Activated CD8-positive, alpha-beta memory T cell treated with anti-CD3 and anti-CD28 coated beads, Interleukin-2, amount 50 U/mL, for 24 hours (primary cell): ENCODE measurements at regions not wholly inside any gene's neighbourhood (a gene's known extent, or its start where the extent isn't known, plus 50 kb on each side); places are given as distances from the start of the nearest gene placed in this dataset.
"Not testable (repeated sequence)": the region's sequence is repeated elsewhere in the genome, so short reads cannot be mapped to it uniquely, and the experiment has no call there.

Experiments used
- DNase-seq: peaks from one replicate; pipeline ENCODE4 v3.0.0-alpha.2; 2020; ENCODE audit errors: extremely low read depth

GRCh38 chrY:19055232-19056137 lies 281.9 kb upstream of the HSFY2 start:
- DNase-seq = no peak

DNA sequence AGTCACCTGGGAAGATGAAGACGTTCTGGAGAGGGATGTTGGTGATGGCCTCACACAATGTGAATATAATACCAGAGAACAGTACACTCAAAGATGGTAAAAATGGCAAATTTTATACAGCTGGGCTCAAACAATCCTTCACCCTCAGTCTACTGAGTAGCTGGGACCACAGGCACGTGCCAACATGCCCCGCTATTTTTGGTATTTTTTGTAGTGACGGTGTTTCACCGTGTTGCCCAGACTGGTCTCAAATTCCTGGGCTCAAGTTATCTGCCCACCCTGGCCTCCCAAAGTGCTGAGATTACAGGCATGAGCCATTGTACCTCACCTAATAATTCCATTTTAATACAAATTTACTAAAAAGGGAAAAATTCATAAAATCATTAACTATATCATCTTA lies 280.3 kb upstream of the HSFY2 start:
- no peak for DNase-seq

DNA sequence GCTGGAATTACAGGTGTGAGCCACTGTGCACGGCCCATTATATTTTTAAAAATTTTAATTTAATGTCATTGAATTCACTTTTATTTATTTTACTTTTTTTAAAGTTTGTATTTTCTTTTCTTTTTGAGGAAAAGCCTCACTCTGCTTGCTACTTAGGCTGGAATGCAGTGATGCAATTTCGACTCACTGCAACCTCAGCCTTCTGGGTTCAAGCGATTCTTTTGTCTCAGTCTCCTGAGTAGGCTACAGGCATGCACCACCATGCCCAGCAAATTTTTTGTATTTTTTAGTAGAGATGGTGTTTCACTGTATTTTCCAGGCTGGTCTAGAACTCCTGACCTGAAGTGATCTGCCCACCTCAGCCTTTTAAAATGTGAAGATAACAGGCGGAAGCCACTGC lies 277.5 kb upstream of the HSFY2 start:
- DNase-seq = no peak

DNA sequence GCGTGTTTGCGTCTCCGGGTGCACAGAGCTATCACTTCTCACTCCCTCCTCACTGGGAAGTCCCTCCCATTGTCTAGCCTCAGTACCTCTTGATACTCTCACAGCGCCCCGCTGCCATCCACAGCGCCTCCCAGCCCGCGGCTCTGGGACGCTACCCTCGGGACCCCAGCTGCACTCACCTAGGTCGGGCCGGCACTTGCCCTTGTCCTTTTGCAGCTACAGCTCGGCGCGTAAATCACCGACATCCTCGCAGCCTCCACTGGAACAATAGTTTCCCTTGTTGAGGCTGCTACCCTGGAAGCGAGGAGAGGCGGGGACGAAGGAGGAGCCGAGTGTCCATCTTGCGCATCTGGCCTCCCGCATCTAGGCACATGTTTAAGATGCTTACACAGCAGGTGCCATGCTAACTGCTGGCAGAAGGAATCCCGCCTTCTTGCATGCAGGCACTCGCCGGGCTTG lies 269.5 kb upstream of the HSFY2 start:
- DNase-seq = no peak

DNA sequence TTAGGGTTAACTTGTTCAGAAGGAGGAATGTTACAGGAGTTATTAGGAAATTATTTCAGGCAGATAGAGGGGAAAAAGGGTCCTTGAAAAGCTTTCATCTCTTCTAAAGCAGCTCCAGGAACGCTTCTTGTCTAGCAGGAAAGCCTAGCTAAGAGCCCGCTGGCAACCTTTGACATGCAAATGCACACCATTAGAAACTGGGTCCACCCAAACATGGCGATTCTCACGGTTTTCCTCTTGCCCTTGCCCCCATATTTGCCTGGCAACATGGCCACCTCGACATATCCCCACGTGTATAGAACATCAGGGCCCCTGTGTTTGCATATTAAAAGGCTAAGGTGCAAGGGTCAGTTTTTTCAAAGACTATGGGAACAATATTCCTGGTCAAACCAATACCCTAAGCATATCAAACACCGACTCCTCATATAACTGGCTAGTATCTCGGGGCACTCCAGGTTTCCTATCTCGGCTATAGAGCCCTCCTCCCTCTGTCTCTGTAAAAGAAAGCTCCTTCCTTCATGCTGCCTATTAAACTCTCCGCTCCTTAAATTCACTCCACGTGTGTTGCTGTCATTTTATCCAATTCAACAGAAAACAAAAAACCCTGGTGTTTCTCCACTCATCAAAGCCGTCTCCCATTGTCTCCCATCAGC lies 268.9 kb upstream of the HSFY2 start:
- no peak for DNase-seq

DNA sequence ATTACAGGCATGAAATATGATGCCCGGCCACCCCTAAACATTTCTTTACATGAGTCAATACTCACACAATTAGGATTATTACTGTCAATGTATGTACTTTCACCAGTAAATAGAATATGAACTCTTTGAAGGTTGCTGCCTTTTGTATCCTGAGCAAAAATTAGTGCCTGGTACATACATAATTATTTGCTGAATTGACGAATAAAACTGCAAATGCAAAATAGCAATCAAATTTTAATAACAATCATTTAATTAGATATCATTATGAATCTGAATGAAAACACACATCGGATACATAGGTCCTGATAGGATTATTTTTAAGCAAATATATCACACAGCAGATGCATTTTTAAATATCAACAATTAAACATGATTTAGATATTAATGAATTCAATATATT lies 253.1 kb upstream of the HSFY2 start:
- DNase-seq = no peak

DNA sequence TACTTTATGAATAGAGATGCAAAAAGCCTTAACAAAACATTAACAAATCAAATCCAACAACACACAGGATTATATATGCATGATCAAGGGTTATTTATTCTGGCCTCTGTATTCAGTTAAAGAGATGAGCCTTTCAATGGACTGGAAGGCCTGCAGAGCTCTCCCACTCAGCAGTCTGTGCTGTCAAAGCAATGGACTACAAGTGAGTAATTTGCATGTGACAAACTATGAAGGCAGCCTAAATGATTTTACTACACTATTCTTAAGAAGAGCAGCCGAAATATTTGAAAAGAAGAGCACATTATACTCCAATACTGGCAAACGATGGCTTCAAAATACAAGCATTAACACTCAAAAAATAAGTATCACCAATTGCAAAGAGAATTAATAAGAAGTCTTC lies 250.4 kb upstream of the HSFY2 start:
- no peak for DNase-seq

DNA sequence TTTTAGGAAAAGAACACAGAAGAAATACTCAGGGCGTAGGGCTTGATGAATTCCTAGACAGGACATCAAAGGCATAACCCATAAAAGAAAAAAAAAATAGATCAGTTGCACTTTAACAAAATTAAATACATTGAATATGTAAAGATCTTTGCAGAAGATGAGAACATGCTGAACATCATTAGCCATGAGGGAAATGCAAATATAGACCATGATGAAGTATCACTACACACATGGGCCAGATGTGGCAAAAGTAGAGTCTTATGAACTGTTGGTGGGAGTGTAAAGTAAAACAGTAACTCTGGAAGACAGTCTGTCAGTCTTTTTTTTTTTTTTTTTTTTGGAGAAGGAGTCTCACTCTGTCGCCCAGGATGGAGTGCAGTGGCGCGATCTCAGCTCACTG lies 246.7 kb upstream of the HSFY2 start:
- DNase-seq = no peak

DNA sequence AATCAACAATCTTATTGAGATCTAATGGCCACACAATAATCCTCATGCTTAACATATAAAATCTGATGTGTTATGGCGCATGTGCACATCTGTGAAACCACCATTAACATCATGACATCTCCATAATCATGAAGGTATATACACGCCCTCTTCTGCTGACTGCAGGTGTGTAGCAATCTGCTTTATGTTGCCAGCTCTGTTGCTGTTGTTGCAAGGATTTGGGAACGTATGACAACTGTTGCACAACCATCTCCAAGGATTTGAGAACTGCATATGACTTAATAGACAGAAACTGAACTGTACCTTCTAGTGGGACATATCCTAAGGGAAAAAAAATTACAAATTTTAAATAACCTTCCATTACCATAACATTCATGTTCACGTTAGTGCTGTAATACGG lies 243.5 kb upstream of the HSFY2 start:
- no peak for DNase-seq

DNA sequence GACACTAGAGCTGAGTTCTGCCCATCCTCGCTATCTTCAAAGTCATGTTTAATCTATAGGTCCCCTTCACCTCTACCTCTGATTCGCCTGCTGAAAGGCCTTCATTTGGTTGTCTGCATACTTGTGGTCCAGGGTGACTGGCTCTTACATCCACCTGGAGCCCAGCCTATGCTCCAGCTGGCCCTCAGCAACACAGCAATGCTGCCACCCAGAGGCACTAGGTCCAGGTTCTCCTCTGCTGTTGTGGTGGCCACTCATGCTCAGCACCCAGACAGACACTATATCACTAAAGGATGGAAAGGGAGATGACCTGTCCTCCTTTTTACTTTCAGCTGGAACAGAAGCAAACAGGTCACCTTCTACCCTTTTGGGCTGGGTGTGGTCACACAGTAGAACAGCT lies 242.3 kb upstream of the HSFY2 start:
- DNase-seq = no peak

- DNase-seq = no peak
These were observed 241.7 kb upstream of the HSFY2 start for GRCh38 chrY:19015213-19015612.

DNA sequence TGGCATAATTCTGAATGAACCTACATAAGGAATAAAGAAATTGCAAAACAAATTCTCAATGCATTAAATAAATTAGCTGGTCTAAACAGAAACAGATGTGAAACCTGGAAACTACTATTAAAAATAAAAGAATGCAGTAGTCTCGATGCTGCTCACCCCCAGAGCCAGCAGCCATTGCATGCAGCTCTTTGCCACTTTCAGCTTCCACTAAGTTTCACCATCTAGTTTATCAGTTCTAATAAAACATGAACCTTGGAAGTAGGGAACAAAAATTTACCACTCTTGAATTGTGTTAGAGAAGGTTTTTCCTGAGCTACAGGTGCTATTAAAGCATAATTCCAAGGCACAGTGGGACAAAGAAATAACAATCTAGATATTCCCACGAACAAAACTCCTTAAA lies 239.4 kb upstream of the HSFY2 start:
- no peak for DNase-seq

- DNase-seq = no peak
These were observed 238.1 kb upstream of the HSFY2 start for GRCh38 chrY:19011605-19012090.

- no peak for DNase-seq
These were observed 232.7 kb upstream of the HSFY2 start for GRCh38 chrY:19006234-19006633.

DNA sequence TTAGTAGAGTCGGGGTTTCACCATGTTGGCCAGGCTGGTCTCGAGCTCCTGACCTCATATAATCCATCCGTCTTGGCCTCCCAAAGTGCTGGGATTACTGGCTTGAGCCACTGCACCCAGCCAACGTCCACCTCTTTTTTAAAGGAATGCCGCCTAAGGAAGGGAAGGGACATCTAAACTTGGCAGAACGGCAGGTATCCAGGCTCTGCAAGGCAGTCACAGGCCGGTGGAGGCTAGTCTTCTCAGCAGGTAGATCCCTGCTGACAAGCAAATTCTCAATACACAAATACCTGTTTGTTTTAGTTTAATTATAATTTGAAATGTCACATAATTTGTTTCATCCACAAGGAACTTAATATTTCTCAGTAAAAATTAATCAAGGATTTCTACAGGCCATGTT lies 232.0 kb upstream of the HSFY2 start:
- no peak for DNase-seq

GRCh38 chrY:18997635-18998240 lies 224.2 kb upstream of the HSFY2 start:
- no peak for DNase-seq

GRCh38 chrY:18993480-18993879 lies 219.9 kb upstream of the HSFY2 start:
- DNase-seq = no peak

- DNase-seq = not testable (repeated sequence)
These were observed 219.1 kb upstream of the HSFY2 start for GRCh38 chrY:18992684-18993083.

DNA sequence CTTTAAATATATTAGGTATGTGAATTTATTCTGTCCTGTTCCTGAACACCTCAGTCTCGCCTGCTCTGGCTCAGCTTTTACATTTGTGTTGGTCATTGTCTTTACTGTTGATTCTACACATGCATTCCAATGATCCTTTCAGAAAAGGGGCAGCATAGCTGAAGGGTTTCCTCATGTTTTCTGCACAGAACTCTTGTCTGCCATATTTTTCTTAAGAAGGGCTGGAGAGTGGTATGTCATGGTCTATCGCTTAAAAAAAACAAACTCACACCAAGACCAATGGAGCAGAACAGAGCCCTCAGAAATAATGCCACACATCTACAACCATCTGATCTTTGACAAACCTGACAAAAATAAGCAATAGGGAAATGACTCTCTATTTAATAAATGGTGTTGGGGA lies 215.8 kb upstream of the HSFY2 start:
- no peak for DNase-seq

GRCh38 chrY:18966001-18966400 lies 192.5 kb upstream of the HSFY2 start:
- no peak for DNase-seq

DNA sequence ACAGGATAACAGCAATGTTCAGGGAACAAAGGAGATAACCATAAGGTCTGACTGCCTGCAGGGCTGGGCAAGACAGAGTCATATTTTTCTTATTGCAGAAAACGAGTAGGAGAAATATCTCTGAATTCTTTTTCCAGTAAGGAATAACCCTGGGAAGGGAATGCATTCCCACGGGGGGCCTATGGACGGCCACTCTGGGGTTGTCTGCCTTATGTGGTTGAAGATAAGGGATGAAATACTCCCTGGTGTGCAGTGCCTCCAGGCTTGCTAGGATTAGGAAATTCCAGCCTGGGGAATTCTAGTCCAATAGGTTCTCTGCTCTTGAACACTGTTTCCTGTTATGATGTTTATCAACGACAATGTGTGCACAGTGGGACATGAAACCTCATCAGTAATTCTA lies 185.3 kb upstream of the HSFY2 start:
- DNase-seq = no peak

DNA sequence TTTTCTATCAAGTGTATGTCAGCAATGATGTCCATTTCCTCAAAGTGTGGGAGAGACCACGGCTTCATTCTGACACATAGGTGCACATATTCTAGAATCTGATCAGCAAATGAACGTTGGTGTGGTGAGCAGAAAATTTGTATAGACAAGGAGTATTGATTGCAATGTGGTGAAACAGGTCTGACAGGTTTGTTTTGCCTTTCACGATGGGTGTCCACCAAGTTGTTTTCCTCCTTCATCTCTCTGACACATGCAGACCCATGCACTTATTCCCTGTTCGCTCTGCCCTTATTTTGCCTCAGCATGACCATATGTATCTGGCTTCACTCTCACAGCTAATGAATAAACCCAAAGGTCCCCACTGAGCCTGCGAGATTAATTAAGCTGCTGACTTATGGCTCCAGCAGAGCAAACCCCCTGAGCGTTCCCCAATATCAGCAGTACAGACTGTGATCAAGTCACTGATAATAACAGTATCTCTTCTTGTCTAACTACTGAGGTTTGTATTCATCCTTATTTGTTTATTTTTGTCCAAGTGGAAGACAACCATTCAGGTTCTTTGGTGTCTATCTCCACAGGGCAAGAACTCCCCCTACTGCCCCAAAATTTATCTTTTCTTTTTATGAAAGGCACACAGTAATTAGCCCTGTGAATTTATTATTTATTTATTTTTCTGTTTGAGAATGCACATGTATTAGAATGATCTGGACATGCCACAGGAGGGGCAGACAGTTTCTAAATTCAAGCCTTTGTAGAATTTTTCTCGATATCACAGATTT lies 178.3 kb upstream of the HSFY2 start:
- DNase-seq = no peak
